ENCODE measurements at regions not wholly inside any gene's neighbourhood (a gene's known extent, or its start where the extent isn't known, plus 50 kb on each side); places are given as distances from the start of the nearest gene placed in this dataset.
"Not testable (repeated sequence)": the region's sequence is repeated elsewhere in the genome, so short reads cannot be mapped to it uniquely, and the experiment has no call there.

DNA sequence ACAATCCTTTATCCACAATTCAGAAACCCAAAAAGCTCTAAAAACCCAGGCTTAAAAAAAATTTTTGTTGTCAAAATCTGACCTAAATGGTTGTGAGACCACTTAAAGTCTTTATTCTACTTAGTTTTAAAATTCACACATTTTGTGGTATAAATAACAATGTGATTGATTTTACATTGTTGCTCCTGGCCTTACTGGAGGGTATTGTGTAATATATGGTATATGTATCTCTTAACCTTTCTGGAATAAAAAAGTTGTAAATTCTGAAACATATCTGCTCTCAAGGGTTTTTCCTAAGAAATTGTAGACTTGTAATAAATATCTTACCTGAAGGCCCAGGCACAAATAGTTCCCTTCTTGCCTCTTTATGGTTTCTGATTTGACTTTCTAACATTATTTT lies 73.3 kb upstream of the PNPT1 start:
- no peaks in the 10 kb centered on the region for H3K36me3 Mint-ChIP-seq
- TF ChIP-seq, protein P1, sequence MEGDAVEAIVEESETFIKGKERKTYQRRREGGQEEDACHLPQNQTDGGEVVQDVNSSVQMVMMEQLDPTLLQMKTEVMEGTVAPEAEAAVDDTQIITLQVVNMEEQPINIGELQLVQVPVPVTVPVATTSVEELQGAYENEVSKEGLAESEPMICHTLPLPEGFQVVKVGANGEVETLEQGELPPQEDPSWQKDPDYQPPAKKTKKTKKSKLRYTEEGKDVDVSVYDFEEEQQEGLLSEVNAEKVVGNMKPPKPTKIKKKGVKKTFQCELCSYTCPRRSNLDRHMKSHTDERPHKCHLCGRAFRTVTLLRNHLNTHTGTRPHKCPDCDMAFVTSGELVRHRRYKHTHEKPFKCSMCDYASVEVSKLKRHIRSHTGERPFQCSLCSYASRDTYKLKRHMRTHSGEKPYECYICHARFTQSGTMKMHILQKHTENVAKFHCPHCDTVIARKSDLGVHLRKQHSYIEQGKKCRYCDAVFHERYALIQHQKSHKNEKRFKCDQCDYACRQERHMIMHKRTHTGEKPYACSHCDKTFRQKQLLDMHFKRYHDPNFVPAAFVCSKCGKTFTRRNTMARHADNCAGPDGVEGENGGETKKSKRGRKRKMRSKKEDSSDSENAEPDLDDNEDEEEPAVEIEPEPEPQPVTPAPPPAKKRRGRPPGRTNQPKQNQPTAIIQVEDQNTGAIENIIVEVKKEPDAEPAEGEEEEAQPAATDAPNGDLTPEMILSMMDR (conservative IDR thresholded peaks at IDR 0.05), result no peak
- no peak overlapping the region for H3K4me3 Mint-ChIP-seq
- no peak overlapping the region for H3K27ac Mint-ChIP-seq
- H3K4me1 Mint-ChIP-seq (ENCODE audit: unreplicated experiment), result peaks cover 5% of the 10 kb centered on the region
- H3K27me3 Mint-ChIP-seq, result peaks cover 20% of the 10 kb centered on the region
- no peaks in the 10 kb centered on the region for H3K9me3 Mint-ChIP-seq
- DNase-seq (ENCODE audit: extremely low spot score, unreplicated experiment), result no peak

DNA sequence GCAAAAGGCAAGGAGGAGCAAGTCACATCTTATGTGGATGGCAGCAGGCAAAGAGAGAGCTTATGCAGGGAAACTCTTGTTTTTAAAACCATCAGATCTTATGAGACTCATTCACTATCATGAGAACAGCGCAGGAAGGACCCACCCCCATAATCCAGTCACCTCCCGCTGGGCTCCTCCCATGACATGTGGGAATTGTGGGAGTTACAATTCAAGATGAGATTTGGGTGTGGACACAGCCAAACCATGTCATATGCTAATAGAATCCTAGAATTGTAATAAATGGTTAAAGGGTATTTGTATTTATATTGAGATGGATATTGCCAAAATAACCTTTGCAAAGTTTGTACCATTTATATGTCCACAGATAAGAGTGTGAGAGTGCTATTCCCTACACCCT lies 72.1 kb upstream of the PNPT1 start:
- H3K4me3 Mint-ChIP-seq; H3K9me3 Mint-ChIP-seq; H3K36me3 Mint-ChIP-seq; H3K4me1 Mint-ChIP-seq (ENCODE audit: unreplicated experiment); H3K27ac Mint-ChIP-seq; DNase-seq (ENCODE audit: extremely low spot score, unreplicated experiment): not testable (repeated sequence)
- H3K27me3 Mint-ChIP-seq, result peaks cover 16% of the 10 kb centered on the region

DNA sequence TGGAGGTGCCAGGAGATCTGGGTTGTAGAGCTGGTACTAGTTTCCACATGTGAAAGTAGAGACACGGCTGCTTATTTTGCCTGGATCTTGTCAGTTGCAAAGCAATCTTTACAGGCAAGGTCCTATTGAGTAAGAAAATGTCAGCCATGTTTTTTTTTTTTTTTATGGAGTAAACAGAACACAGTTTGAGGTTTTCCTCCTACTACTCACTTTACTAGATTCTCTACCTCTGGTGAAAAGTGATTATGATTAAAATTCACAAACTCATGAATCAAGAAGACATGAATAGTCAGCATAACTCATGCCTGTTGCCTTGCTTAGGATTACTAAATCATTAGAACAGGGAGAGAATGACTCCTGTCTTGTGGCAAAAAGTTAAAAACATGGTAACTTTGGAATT lies 70.1 kb upstream of the PNPT1 start:
- Mint-ChIP-seq H3K9me3 (no peaks in the 10 kb centered on the region), H3K36me3 (no peaks in the 10 kb centered on the region)
- no peak for DNase-seq (ENCODE audit: extremely low spot score, unreplicated experiment)

DNA sequence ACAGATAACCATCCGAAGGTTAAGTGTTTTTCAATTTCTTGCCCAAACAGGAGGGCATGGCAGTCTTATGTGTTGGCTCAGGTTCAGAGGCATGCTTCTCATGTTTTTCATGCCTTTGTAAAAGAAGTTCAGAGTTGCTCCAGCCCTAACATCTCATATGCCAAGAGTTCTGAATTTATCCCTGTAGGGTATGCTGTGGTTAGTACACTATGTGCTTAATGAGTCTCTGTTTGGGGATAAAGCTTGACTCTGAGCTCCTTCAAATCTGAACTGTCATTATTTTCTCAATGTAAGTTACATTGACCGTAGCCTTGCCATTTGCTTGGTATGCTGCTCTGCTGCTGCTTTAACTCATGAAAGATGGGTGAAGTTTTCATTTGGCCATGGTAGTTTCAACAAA lies 67.9 kb upstream of the PNPT1 start:
- H3K27ac Mint-ChIP-seq, result no peak overlapping the region
- no peak overlapping the region for H3K4me3 Mint-ChIP-seq
- H3K36me3 Mint-ChIP-seq, result no peaks in the 10 kb centered on the region
- peaks cover 5% of the 10 kb centered on the region for H3K27me3 Mint-ChIP-seq
- no peak for DNase-seq (ENCODE audit: extremely low spot score, unreplicated experiment)
- TF ChIP-seq, protein P1 (conservative IDR thresholded peaks at IDR 0.05), result no peak
- H3K9me3 Mint-ChIP-seq, result no peaks in the 10 kb centered on the region
- no peaks in the 10 kb centered on the region for H3K4me1 Mint-ChIP-seq (ENCODE audit: unreplicated experiment)

More for the DNA sequence above, 70.1 kb upstream of the PNPT1 start:
- Mint-ChIP-seq H3K27me3 (peaks cover 10% of the 10 kb centered on the region), H3K4me1 (ENCODE audit: unreplicated experiment) (no peaks in the 10 kb centered on the region), H3K27ac (no peak overlapping the region), H3K4me3 (no peak overlapping the region)
- TF ChIP-seq, protein P1 (conservative IDR thresholded peaks at IDR 0.05), result no peak

DNA sequence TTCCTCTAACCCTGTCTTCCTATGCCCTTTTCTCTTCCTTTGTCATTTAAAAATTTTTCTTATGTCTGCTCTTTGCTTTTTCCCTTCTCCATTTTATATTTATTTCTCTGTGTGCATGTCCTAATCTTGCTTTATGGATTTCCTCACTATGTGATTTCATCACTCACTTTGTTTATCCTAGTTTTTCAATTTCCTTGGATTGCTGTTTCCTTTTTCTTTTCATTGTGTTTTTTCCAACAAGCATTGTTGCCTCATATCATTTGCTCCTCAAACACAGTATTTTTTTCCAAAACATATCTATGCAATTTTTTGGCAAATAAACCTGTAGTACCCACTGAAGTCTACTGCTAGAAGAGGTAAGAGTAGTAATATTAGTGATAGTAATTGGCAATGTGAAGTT lies 67.4 kb upstream of the PNPT1 start:
- H3K27me3 Mint-ChIP-seq, result peaks cover 5% of the 10 kb centered on the region
- no peaks in the 10 kb centered on the region for H3K9me3 Mint-ChIP-seq
- TF ChIP-seq, protein P1 (conservative IDR thresholded peaks at IDR 0.05), result no peak

DNA sequence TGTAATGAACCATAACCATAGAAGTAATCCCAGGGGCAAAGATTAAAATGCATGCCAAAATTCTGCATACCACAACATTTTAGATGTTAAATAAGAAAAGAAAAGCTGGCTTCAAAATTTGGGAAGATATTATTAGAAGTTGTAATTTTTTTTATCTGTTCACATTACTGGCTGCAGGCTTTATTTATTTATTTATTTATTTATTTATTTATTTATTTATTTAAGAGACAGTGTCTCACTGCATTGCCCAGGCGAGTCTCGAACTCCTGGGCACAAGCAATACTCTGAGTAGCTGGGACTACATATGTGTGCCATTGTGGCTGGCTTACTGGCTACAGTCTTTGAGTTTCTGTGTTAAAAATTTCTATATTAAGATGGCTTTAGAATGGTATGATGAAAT lies 66.5 kb upstream of the PNPT1 start:
- Mint-ChIP-seq H3K4me1 (ENCODE audit: unreplicated experiment) (no peaks in the 10 kb centered on the region), H3K27ac (no peak overlapping the region), H3K36me3 (no peaks in the 10 kb centered on the region), H3K27me3 (no peaks in the 10 kb centered on the region), H3K4me3 (no peak overlapping the region), H3K9me3 (no peaks in the 10 kb centered on the region)
- TF ChIP-seq, protein P1 (conservative IDR thresholded peaks at IDR 0.05), result no peak
- no peak for DNase-seq (ENCODE audit: extremely low spot score, unreplicated experiment)

More for the DNA sequence above, 67.4 kb upstream of the PNPT1 start:
- no peak overlapping the region for H3K27ac Mint-ChIP-seq
- H3K36me3 Mint-ChIP-seq, result no peaks in the 10 kb centered on the region
- no peaks in the 10 kb centered on the region for H3K4me1 Mint-ChIP-seq (ENCODE audit: unreplicated experiment)
- DNase-seq (ENCODE audit: extremely low spot score, unreplicated experiment), result no peak
- no peak overlapping the region for H3K4me3 Mint-ChIP-seq
